Hepatocyte (in vitro differentiated cells): ENCODE measurements at regions not wholly inside any gene's neighbourhood (a gene's known extent, or its start where the extent isn't known, plus 50 kb on each side); places are given as distances from the start of the nearest gene placed in this dataset.

Source experiments
- EZH2 ChIP-seq: fragments of 200-600 bp; sonication (generic); IDR thresholded peaks from 2 replicates; pipeline ENCODE4 v1.6.1; 2016; ENCODE audit warnings: antibody characterized with exemption, mild to moderate bottlenecking, borderline replicate concordance
- EZH2phosphoT487 ChIP-seq: fragments of 200-600 bp; sonication (generic); IDR thresholded peaks from one replicate; pipeline ENCODE4 v1.6.1; 2018; ENCODE audit warnings: antibody characterized with exemption, mild to moderate bottlenecking, low read depth, moderate library complexity; ENCODE audit not compliant: unreplicated experiment, severe bottlenecking
- TF ChIP-seq, protein P1 (sequence below): fragments of 200-600 bp; sonication (generic); IDR thresholded peaks from 2 replicates; pipeline ENCODE4 v1.5.1; 2016; ENCODE audit warnings: antibody characterized with exemption, mild to moderate bottlenecking; ENCODE audit not compliant: poor library complexity

DNA sequence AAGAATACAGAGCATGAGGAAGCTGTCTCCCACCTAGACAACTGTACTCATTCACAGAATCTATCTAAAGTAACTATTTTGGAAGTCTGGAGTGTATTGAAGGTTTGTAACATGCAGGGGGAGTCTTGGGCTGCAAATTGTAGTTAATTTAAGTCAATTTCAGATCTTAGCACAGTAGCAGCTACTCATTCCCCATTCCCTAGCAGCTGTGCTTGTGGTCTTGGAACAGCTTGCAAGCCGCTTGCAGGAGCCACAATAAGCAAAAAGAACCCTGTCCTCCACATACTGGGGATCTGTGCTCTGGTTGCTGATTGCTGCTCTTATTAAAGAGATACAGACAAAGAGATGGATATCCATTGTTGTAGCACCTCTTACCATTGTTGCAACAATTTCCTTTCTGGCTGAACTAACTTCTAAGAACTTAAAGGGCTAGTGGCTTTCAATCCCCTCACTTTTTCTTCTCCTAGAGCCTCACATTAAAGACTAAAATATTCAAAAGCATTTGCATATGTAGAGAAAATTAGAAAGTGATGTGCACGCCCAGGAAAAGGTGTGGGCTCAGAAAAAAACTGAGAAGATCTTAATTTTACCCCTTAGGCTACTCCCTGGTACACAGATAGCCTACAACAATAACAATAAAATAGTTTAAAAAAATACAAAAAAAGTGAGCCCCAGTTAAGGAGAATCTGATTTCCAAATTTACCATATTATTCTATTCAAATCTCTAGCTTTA is 1775.1 kb upstream of the PIK3C3 start:
- TF ChIP-seq, protein P1, sequence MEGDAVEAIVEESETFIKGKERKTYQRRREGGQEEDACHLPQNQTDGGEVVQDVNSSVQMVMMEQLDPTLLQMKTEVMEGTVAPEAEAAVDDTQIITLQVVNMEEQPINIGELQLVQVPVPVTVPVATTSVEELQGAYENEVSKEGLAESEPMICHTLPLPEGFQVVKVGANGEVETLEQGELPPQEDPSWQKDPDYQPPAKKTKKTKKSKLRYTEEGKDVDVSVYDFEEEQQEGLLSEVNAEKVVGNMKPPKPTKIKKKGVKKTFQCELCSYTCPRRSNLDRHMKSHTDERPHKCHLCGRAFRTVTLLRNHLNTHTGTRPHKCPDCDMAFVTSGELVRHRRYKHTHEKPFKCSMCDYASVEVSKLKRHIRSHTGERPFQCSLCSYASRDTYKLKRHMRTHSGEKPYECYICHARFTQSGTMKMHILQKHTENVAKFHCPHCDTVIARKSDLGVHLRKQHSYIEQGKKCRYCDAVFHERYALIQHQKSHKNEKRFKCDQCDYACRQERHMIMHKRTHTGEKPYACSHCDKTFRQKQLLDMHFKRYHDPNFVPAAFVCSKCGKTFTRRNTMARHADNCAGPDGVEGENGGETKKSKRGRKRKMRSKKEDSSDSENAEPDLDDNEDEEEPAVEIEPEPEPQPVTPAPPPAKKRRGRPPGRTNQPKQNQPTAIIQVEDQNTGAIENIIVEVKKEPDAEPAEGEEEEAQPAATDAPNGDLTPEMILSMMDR, result no peak
- no peak for TF ChIP-seq EZH2phosphoT487
- no peak for TF ChIP-seq EZH2
